ENCODE measurements at regions not wholly inside any gene's neighbourhood (a gene's known extent, or its start where the extent isn't known, plus 50 kb on each side); places are given as distances from the start of the nearest gene placed in this dataset.
"Not testable (repeated sequence)": the region's sequence is repeated elsewhere in the genome, so short reads cannot be mapped to it uniquely, and the experiment has no call there.

DNA sequence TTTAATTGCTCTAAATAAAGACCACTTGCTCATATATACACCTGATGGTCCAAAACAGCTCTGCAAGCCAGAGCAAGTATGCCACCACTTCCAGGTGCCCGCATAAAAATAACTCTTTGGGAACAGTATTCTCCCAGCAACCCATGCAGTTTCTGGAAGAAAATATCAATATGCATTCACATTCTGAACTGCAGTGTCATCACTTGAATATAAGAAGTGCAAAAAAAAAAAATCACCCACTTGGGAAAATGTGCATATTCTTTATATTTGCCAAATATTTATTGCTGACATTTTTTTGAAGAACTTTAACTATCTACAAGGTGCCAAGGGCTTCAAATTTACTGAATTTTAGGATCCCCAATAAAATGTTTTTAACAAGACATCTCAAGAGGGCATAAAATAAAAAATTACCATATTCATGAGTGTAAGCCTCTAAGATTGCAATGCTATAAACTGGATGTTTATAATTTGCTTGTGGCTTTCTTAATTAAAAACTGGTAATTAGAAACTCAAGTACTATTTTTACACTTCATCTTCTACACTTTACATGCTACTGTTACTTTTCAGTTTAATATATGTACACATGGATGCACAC, 360.6 kb upstream of the HNRNPA3 start:
- DNase-seq (ENCODE audit: low spot score), result no peak

DNA sequence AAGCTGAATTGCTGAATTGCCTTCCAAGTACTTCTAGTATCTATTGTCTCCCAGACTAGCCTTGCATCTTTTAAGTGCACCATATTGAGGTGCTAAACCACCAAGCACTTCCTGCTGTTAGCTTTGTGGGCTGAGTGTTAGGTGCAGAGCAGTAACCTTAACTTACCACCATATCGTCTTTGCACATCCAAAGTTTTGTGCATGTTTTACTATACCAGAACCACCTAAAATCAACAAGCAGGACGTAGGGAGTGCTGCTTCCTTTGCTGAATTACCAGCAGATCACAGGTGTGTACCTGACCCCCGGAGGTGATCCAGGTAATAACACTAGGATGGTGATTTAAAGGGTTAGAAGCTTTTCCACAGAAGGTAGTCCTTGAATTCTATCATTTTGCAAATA, 359.9 kb upstream of the HNRNPA3 start:
- DNase-seq (ENCODE audit: low spot score), result no peak

DNA sequence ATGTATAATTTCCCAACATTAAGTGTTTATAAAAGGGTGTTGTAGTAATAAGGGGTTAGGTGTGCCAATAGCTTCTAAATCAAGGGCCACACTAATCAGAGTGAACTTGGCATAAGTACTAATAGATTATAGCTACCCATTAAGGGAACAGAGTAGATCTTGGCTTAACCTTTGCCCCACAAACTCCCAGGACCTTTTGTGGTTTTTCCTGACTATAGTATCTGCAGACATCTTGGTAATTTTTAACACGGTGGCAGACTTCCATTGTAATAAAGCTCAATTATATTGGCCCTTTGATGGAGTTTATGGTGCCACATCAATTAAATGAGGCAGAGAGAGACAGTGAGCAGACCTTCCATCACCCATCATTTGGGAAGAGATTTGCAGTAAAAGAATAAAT, 358.5 kb upstream of the HNRNPA3 start:
- no peak for DNase-seq (ENCODE audit: low spot score)

DNA sequence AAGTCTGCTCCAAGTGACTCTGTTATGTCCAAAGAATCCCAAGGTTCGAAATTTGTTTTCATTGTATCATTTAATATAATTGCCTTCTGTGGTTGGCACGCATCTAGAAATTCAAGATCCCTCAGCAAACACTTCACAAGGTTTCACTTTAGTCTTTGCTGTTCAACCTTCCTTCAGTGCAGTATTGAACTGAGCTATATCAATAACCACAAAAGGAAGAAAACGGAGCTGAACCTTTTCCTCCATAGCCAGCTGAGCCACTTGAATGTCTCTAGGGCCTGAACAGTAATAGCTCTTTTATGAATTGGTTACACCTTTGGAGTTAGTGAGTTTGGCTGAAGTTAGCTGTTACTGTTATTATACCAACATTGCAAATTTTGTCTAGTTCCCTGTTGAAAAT, 357.7 kb upstream of the HNRNPA3 start:
- DNase-seq (ENCODE audit: low spot score), result no peak

DNA sequence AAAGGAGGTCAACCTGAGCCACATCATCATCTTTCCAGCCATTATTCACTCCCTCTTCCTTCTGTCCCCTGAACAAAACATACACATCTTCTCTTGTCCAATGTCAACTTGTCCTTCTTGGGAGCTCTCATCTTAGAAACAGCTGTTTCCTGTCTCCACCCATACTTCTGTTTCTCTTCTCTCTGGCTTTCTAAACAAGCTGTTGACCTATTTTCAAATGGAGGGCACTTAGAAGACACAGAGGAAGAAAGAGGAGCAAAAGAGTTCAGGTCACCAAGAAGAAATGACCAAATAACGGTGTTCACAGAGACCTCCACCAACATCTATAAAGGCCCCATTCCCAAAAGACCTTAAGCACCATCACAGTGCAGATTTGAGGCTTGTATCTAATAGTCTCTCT, 355.9 kb upstream of the HNRNPA3 start:
- DNase-seq (ENCODE audit: low spot score), result no peak

DNA sequence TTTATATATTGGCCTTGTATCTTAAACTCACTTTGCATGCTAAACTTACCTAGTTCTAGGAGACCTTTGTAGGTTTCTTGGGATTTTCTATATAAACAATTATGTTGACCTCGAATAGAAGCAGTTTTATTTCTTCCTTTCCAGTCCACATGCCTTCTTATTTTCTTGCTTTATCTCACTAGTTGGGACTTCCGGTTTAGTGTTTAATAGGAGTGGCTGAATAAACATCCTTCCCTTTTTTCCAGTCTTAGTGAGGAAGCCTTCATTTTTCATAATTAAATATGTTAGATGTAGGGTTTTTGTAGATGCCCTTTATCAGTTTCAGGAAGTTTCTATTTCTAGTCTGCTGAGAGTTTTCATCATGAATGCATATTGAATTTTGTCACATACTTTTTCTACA, 347.3 kb upstream of the HNRNPA3 start:
- no peak for DNase-seq (ENCODE audit: low spot score)

DNA sequence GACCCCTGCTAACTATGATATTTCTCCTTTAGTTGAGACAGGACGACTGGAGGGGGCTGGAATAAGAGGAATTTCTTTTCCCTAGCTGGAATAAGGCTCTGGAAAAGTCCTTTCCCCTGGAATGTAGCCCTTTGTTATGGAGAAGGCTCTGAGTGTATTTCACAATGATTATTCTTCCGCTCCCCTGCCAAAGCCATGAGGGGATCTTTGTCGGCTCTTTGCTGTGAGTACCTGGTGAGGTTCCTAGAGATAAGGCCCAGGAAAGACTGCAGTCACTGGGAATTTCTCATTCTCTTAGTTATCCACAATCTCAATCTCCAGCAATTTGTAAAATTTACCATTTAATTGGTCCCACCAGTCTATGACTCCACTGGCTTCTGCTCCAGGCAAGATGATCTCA, 340.2 kb upstream of the HNRNPA3 start:
- no peak for DNase-seq (ENCODE audit: low spot score)

DNA sequence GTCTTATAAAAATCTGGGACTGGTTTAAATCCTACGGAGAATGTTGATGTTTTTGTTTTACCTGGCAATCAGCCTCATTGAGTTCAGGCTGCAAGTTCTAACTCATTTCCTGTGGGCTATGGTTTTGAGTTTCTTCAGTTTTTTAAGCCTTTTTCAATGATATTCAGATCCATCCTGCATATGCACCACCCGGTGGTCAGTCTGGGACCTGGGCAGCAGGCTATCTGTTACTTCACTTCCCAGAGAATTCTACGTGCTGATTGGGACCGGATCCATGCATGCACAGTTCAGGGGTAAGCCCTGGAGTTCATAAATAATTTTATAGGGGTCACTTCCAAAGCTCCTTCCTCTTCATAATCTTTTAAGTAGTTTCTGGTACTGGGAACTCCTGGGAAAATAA, 339.2 kb upstream of the HNRNPA3 start:
- DNase-seq (ENCODE audit: low spot score), result no peak

DNA sequence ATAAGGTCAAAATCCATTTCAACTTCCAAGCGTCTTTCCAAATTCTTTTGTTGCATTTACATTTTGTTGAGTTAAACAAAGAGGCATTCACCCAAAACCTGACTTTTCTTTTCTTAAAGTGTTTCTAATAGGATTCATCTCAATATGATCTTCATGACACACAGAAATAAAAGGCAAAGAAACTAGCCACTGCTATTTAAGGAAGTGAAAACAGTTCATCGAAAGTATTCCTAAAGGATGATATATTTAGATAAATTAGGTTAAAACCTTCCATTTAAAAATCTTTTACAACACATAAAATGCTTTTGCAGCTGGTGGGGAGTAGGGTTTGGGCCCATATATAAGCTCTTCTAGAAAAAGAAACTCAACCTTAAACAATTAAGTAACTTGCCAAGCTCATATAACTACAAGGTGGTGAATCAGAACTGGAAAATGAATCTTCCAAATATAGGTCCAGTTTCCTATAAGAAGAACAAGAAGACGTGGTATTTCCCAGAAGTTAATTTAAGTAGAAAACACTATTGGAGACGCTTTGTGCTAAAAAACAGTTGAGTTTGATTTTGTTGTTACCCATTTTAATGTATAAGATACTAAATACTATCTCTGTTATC, 336.0 kb upstream of the HNRNPA3 start:
- no peak for DNase-seq (ENCODE audit: low spot score)

DNA sequence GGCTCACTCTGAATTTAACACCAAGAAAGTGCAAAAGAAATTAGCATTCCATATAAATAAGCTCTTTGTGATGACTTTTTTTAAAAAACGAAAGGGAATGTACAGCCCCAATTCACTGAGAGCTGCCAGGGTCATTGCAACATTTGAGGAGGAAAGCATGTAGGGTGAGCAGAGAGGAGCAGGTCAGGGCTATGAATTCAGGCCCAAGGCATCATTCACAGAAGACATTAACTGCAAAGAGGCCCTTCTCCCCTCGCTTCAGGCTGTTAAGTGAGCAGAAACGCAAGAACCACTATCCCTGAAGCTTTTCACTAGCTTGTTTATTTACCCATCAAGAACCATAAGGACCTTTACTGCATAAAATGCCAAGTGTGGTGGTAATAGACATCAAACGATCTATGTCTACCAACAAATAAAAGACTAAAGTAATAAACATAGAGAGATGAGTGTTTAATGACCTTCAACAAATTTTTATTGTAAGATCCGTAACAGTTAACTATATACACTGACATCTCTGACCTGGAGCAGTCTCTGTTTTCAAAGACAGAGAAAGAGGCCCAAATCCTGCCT, 333.1 kb upstream of the HNRNPA3 start:
- no peak for DNase-seq (ENCODE audit: low spot score)

DNA sequence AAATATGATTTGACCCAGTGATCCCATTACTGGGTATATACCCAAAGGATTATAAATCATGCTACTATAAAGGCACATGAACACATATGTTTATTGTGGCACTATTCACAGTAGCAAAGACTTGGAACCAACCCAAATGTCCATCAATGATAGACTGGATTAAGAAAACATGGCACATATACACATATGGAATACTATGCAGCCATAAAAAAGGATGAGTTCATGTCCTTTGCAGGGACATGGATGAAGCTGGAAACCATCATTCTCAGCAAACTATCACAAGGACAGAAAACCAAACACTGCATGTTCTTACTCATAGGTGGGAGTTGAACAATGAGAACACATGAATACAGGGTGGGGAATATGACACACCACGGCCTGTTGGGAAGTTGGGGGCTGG, 330.5 kb upstream of the HNRNPA3 start:
- DNase-seq (ENCODE audit: low spot score), result not testable (repeated sequence)

DNA sequence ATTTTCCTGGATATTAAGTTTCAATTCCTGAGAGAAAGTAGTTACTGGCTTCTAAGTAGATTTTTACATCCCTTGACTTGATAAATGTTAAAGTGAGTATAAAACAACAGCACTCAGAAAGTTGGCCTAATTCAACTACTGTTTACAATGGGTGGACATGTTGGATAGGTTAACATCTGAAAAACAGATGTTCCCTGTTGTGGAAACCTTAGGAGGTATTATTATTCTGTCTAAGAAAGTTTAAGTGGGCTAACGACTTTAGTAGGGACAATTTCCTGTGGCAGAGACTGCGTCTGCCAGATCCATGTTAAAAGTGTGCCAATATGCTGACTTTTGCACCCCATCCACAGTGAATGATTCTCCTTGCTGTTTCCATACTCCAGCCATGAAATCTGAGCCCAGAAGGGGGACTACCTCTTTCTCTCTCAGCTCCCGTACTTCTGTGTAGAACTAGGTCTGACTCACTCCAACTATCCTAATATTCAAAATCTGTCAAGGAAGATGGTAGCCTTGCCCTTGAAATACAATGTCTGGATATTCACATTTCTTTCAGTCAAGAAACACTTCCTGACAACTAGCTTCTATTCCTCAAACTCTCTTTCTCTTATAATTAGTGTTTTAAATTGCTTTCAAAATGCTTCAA, 327.5 kb upstream of the HNRNPA3 start:
- no peak for DNase-seq (ENCODE audit: low spot score)

DNA sequence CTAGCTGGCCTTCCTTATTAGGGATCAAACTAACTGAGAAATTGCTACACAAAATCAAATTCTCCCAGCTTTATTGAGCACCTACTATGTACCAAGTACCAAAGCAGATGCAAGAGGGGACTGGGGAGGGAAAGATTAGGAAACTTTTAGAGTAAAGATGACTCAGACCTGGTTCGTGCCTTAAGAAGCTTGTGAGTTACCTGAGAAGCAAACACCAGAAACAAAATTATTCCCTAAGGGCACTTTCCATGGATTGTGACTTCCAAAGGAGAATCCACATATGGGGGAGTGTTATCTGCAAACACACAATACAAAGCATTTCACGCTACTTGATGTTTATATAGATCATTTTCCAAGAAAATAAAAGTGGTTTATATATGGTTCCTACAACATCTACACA, 326.9 kb upstream of the HNRNPA3 start:
- no peak for DNase-seq (ENCODE audit: low spot score)

DNA sequence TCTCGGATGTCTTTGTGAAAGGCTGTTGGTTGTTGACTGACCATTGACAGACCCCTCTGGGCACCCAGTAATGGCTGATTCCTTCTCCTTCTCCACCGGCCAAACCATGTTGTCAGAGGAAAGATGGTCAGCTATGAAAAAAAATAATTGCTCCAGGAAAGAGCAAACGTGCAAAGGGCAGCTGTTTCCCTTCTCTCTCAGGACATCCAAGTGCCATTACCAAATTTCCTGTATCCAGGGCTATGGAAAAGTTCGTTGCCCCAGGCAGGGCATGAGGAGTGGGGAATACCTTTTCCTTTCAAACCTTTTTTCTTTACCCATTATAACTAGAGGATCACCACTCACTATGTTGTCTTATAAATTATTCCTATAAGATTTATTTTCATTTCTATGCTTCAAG, 321.5 kb upstream of the HNRNPA3 start:
- no peak for DNase-seq (ENCODE audit: low spot score)

DNA sequence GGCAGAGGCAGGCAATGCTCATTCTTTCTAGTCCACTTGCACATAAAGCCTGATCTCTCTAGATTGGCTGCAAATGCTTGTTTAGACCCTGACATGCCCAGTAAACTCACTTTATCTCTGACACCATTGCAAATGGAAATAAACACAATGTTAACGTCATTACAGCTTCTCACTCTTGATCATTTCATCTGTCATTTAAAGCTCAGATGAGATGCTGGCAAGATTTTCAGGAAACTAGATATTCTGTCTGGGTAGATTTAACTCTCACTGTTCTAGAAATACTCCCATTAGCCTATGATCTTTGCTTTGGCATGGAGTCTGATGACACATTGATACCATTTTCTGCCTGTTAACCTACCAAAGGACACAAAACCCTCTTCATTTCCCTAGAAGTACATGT, 320.7 kb upstream of the HNRNPA3 start:
- no peak for DNase-seq (ENCODE audit: low spot score)

DNA sequence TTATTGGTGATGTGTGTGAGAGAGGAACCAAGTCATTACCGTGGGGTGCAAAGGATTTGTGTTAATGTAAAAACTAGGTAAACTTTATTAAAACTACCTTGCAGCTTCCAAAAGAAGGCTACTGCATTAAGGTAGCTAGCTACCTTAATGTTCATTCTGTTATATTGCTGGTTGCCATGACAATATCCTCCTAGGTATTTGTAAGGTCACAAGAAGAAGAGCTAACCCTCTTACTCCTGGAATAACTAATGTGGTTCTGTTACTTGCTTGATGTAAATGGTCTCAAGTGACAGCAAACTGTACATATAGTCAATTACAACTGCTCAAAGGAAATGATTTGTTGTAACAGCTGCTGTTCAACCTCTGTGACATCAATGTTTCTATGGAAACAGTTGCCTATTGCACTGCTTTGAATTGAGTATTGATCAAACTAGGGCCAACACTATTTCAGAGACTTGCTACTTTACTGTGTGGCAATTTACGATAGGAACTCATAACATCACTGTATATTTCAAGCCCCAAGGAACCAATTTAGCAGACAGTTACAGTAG, 319.8 kb upstream of the HNRNPA3 start:
- no peak for DNase-seq (ENCODE audit: low spot score)

DNA sequence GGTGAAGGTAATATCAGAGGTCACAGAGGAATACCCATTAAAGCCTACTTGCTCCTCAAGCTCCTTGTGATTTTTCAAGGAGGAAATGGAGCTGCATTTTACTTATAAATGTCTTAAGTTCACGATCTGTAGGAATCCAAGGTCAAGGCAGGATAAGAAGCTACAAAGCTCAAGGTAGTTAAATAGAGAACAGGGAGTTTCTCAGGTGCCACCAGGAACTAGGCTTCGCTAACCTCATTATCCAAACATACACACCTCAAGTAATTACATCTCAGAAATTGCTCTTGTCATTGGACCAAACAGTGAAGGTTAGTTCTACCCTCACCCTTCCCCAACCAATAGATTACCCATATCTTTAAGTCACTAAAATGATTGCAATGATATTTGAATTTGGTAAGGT, 317.4 kb upstream of the HNRNPA3 start:
- no peak for DNase-seq (ENCODE audit: low spot score)

DNA sequence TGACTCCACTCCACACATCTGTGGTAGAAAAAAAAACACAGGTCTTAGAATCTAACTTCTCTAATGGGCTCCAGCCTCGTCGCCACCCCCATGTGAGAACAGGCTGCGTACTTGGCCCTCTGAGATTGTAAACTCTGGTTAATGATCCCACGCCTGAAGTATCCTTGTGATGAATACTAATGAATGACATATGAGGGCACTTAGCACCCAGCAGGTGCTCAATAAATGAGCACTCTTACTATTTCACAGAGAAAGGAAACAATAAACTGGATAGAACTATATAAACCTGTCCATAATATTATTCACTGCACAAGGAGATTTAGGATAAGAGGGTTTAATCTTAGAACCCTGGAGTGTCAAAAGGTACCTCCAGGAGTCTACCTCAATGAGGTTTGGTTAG, 310.1 kb upstream of the HNRNPA3 start:
- no peak for DNase-seq (ENCODE audit: low spot score)

DNA sequence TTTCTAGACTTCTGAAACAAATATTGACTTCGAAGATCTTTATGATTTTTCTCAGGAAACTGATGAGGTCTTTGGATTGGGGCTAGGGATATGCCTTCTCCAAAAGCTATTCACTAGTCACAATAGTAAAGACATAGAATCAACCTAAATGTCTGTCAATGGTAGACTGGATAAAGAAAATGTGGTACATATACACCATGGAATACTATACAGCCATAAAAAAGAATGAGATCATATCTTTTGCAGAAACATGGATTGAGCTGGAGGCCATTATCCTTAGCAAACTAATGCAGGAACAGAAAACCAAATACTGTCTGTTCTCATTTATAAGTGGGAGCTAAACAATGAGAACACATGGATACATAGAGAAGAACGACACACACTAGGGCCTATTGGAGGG, 308.5 kb upstream of the HNRNPA3 start:
- not testable (repeated sequence) for DNase-seq (ENCODE audit: low spot score)

DNA sequence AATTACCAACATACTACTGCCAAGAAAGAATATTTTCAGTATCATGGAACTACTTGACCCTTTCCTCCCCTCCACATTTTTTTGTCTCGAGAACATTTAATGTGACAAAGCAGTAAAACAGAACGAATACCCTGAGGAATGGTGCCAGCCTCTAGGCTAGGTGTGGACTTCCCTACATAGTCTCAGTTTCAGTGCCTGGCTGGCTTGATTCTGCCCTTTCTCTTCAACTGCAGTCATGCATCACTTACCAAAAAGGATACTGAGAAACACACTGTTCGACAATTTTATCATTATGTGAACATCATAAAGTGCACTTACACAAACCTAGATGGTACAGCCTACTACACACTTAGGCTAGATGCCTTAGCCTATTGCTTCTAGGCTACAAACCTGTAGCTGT, 305.3 kb upstream of the HNRNPA3 start:
- no peak for DNase-seq (ENCODE audit: low spot score)

DNA sequence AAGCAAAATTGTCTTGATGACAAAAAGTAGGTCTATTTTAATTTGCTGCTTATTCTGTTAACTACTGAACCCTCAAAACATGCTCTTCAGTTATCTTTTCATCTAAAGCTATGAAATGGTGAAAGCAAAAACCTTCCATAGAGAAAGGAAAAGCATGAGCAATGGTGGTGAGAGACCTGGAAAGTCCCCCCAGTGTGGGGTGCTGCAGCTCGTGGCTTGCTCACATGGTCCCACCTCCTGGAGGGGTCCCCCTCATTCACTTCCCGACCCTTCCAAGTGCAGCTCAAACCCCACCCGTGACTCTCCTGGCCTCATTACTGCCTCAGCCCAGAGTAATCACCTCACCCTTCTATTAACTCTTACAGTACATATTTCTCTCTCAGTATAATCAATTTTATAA, 301.8 kb upstream of the HNRNPA3 start:
- no peak for DNase-seq (ENCODE audit: low spot score)

DNA sequence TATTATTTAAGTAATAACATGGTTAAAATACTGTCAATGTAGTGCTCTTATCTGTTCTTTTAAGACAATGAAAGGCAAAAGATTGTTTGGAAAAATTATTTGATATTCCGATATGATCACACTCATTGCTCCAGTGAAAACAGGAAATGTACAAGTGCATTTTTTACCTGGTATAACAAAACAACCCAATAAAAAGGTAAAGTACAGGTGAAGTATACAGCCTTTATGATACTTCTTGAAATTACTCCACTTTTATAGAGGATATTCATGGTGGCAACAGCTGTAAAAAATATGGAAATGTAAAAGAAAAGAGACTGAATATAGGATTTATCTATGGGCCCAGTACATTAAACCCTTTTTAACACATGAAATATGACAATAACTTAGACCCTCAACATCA, 298.6 kb upstream of the HNRNPA3 start:
- DNase-seq (ENCODE audit: low spot score), result no peak

DNA sequence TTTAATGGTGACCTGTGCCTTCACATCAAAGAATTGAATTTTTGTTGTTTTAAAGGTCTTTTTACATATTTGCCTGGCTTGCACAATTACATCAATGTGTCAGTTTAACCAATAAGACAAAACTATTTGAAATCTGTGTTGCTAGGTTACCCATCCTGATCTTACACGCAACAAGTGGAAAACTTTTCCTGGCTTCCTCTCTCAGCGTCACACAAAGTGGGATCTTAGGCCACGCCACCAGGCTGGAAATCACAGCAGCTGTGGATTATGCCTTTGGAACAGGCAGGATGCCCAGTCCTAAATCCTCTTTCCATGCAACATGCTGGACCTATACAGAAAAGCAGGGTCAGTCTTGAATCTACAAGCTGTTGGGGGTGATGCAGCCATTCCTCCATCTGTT, 298.2 kb upstream of the HNRNPA3 start:
- DNase-seq (ENCODE audit: low spot score), result no peak

Data from ureter (tissue), 1 donor.